ENCODE measurements at regions not wholly inside any gene's neighbourhood (a gene's known extent, or its start where the extent isn't known, plus 50 kb on each side); places are given as distances from the start of the nearest gene placed in this dataset.

DNA sequence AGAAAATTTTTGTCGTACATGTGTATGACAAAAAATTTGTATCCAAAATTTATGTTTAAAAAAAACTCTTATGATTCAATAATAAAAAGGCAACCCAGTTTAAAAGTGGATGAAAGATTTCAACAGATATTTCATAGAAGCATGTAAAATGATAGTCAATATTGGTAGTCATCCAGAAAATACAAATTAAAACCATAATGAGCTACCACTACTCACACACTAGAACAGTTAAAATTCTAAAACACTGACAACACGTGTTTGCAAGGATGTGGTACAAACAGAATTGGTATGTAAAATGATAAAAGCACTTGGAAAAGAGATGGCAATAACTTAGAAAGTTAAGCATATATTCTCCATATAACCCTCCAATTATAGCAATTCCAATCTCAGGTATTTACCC, 303.0 kb upstream of the NR2F2 start:
- no peak overlapping the region for H3K4me3 ChIP-seq (ENCODE audit: extremely low read depth in 1 of 4, insufficient read depth in 2 of 4, low read depth in 3 of 4, low read length in 4 of 4)
- H2AK5ac ChIP-seq (ENCODE audit: low read depth, low read length), result no peak overlapping the region
- H3K9ac ChIP-seq (replicated peaks in 1 of 4; ENCODE audit: extremely low read depth in 1 of 4, low read depth in 3 of 4, low read length in 3 of 4), result no peak overlapping the region
- no peaks in the 10 kb centered on the region for H3K79me2 ChIP-seq (ENCODE audit: control insufficient read depth in 1 of 2, insufficient read depth in 2 of 2, low read length in 2 of 2)
- no peak overlapping the region for H3K18ac ChIP-seq (ENCODE audit: extremely low read depth, low read length)
- DNase-seq (ENCODE audit: low read depth in 1 of 2, low spot score in 2 of 2) (no peak), FAIRE-seq (no peak)
- POLR2A ChIA-PET (ENCODE audit: partially characterized antibody), result no interaction called here
- CTCF ChIA-PET (ENCODE audit: partially characterized antibody), result interaction anchor here (0.7 kb wide), 1 partner anchor 131 kb away, joined by 4 read pairs; no protein-coding TSS in a partner anchor
- 0 out of 4 replicates have a peak, but pooled peaks cover 0 to 4% of the 10 kb centered on the region in 2 experiments for H3K9me3 ChIP-seq (ENCODE audit: insufficient read depth in 2 of 2, low read depth in 1 of 2, low read length in 1 of 2)
- H2BK20ac ChIP-seq (ENCODE audit: low read length), result no peak overlapping the region
- H4K5ac ChIP-seq (ENCODE audit: insufficient read length, low read depth, low read length), result no peak overlapping the region
- H4K8ac ChIP-seq (ENCODE audit: extremely low read depth, insufficient read depth, low read length), result no peak overlapping the region
- H3K27me3 ChIP-seq (replicated peaks in 1 of 4; ENCODE audit: control insufficient read depth in 3 of 4, extremely low read depth in 1 of 4, insufficient read depth in 3 of 4, low read length in 3 of 4), result no peaks in the 10 kb centered on the region; a peak in 1 of 7 replicates
- no peak overlapping the region for H3K14ac ChIP-seq (ENCODE audit: insufficient read length)
- H3K4me1 ChIP-seq (replicated peaks in 1 of 4; ENCODE audit: control insufficient read depth in 3 of 4, insufficient read depth in 4 of 4, low read length in 3 of 4), result no peaks in the 10 kb centered on the region
- H3K79me1 ChIP-seq (ENCODE audit: low read depth, low read length), result no peaks in the 10 kb centered on the region
- H2AFZ ChIP-seq (ENCODE audit: low read length), result no peak overlapping the region
- H3K23ac ChIP-seq (ENCODE audit: insufficient read length), result no peak overlapping the region
- no peaks in the 10 kb centered on the region for H4K20me1 ChIP-seq (replicated peaks in 1 of 2; ENCODE audit: control insufficient read depth in 1 of 2, insufficient read depth in 2 of 2, low read length in 2 of 2)
- no peak overlapping the region for H4K91ac ChIP-seq (replicated peaks; ENCODE audit: insufficient read length, low read length)
- H3K36me3 ChIP-seq (ENCODE audit: control insufficient read depth in 2 of 4, insufficient read depth in 4 of 4, low read length in 3 of 4), result no peaks in the 10 kb centered on the region
- no peak overlapping the region for H2BK120ac ChIP-seq (replicated peaks; ENCODE audit: low read depth, low read length)
- no peak overlapping the region for H2BK12ac ChIP-seq (ENCODE audit: low read depth, low read length)
- no peaks in the 10 kb centered on the region; the same call in 1 of the 2 replicates for H3K23me2 ChIP-seq (ENCODE audit: low read depth, low read length)
- TF ChIP-seq POU5F1 (IDR thresholded peaks at IDR 0.05; ENCODE audit: low read depth, low read length) (no peak), POLR2AphosphoS5 (IDR thresholded peaks at IDR 0.05; ENCODE audit: low read depth, low read length) (no peak), GTF2F1 (IDR thresholded peaks at IDR 0.05; ENCODE audit: borderline replicate concordance, low read depth, low read length) (no peak), TCF12 (IDR thresholded peaks at IDR 0.05; ENCODE audit: low read depth, low read length) (no peak)
- H3K4ac ChIP-seq (replicated peaks; ENCODE audit: insufficient read length, low read depth, low read length), result no peak overlapping the region
- no peak overlapping the region for H2BK5ac ChIP-seq (ENCODE audit: low read depth, low read length)
- no peak overlapping the region for H3K4me2 ChIP-seq (ENCODE audit: insufficient read depth in 1 of 2, low read depth in 2 of 2, low read length in 2 of 2)
- H3K56ac ChIP-seq (replicated peaks; ENCODE audit: insufficient read length, low read depth, low read length), result no peak overlapping the region
- H3K27ac ChIP-seq (ENCODE audit: low read depth, low read length), result no peak overlapping the region
- WGBS, 2 experiments (ENCODE audit: extremely low coverage in 1 of 2, insufficient coverage in 1 of 2, insufficient read length in 1 of 2, insufficient replicate concordance in 2 of 2, low coverage in 1 of 2, low lambda C conversion rate in 2 of 2, missing lambda C conversion rate in 1 of 2), result 95% methylated on average over 2 of the region's 2 CpGs; no CpG with 5 or more reads in 1 of the 2 experiments
- H2BK15ac ChIP-seq (ENCODE audit: low read length), result no peak overlapping the region

Measured in H1 (cell line).